ENCODE measurements at regions not wholly inside any gene's neighbourhood (a gene's known extent, or its start where the extent isn't known, plus 50 kb on each side); places are given as distances from the start of the nearest gene placed in this dataset.

- no peak for DNase-seq (ENCODE audit: low read depth in 2 of 2)
These were observed 52.1 kb upstream of the TEX13D start for GRCh38 chrX:124280294-124280902.

DNA sequence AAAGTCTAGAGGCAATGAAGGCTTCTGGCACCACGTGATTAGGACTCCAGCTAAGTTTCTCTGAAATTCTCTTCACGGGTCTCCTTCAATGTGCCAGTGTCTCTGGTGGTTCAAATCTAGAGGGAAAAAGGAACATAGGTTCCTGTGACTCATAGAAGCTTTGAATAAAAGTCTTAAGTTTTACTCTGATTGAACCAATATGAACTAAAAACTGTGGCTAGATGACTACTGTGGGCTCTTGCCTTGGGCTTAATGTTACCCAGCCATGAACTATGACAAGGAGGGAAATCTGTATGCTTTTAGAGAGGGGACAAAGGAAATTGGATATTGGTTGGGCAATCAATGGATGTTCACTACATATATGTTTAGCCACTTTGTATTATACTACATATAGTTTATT, 49.9 kb upstream of the TEX13D start:
- no peak for DNase-seq (ENCODE audit: low read depth in 2 of 2)

Data from lung microvascular endothelial cell (primary cell).